Upper lobe of left lung (tissue), 4 donors: ENCODE measurements at regions not wholly inside any gene's neighbourhood (a gene's known extent, or its start where the extent isn't known, plus 50 kb on each side); places are given as distances from the start of the nearest gene placed in this dataset.

Experiments
- POLR2A ChIP-seq, 4 donors: fragments of 450-650 bp; IDR thresholded peaks; one replicate each; pipeline ENCODE4 v1.5.1; 2016 to 2017; ENCODE audit warnings: antibody characterized with exemption in 4 of 4, mild to moderate bottlenecking in 2 of 4
- TF ChIP-seq, protein P1 (sequence below), 6 experiments: fragments of 450-650 bp in 4 of 6; fragments of 200-600 bp in 2 of 6; sonication (generic) in 2 of 6; IDR thresholded peaks; one replicate each; pipeline ENCODE4 v1.5.1; 2016 to 2019; ENCODE audit warnings: antibody characterized with exemption in 6 of 6

- TF ChIP-seq POLR2A (IDR thresholded peaks at IDR 0.05): no peak
- TF ChIP-seq, protein P1, sequence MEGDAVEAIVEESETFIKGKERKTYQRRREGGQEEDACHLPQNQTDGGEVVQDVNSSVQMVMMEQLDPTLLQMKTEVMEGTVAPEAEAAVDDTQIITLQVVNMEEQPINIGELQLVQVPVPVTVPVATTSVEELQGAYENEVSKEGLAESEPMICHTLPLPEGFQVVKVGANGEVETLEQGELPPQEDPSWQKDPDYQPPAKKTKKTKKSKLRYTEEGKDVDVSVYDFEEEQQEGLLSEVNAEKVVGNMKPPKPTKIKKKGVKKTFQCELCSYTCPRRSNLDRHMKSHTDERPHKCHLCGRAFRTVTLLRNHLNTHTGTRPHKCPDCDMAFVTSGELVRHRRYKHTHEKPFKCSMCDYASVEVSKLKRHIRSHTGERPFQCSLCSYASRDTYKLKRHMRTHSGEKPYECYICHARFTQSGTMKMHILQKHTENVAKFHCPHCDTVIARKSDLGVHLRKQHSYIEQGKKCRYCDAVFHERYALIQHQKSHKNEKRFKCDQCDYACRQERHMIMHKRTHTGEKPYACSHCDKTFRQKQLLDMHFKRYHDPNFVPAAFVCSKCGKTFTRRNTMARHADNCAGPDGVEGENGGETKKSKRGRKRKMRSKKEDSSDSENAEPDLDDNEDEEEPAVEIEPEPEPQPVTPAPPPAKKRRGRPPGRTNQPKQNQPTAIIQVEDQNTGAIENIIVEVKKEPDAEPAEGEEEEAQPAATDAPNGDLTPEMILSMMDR (IDR thresholded peaks at IDR 0.05): no peak
These were observed 127.5 kb downstream of the ABHD5 start for GRCh38 chr3:43818229-43818628.
